A673 (cell line): ENCODE measurements at regions not wholly inside any gene's neighbourhood (a gene's known extent, or its start where the extent isn't known, plus 50 kb on each side); places are given as distances from the start of the nearest gene placed in this dataset.
A peak's percentile ranks its signal among the peaks of the same experiment; 100 is the strongest.

Experiments
- BruUV-seq: library from RNA; stranded (reverse); fragments of 400-500 nt; replicated peaks from 2 replicates; lab custom pipeline; 2021; lab: Mats Ljungman, UMichigan
- CTCF ChIA-PET: fragments of 300-600 bp; sonication (Branson Sonifier 250); formaldehyde crosslinking; loops from one replicate; lab custom pipeline; 2022; ENCODE audit warnings: antibody characterized with exemption; lab: Charles Lee
- POLR2A ChIA-PET: fragments of 300-600 bp; sonication (Branson Sonifier 250); formaldehyde crosslinking; loops from one replicate; lab custom pipeline; 2022; ENCODE audit warnings: antibody characterized with exemption; ENCODE audit not compliant: low non-redundant PET; lab: Charles Lee
- DNase-seq: peaks from one replicate; pipeline ENCODE4 v3.0.0-alpha.2; 2015; ENCODE audit warnings: low spot score
- H3K27ac ChIP-seq: fragments of 200-600 bp; sonication (generic); 2 replicates; pipeline ENCODE4 v1.5.1; 2016; ENCODE audit warnings: mixed run types, low read depth, mild to moderate bottlenecking, mixed read lengths, antibody characterized with exemption, low read length; ENCODE audit not compliant: poor library complexity, severe bottlenecking
- H3K27me3 ChIP-seq: fragments of 200-600 bp; sonication (generic); replicated peaks from 2 replicates; pipeline ENCODE4 v1.6.1; 2017; ENCODE audit warnings: mixed run types, low read depth, mild to moderate bottlenecking, mixed read lengths, antibody characterized with exemption, low read length; ENCODE audit not compliant: insufficient read depth, poor library complexity
- H3K36me3 ChIP-seq: fragments of 200-600 bp; sonication (generic); 2 replicates; pipeline ENCODE4 v1.6.1; 2016; ENCODE audit warnings: mixed run types, mild to moderate bottlenecking, mixed read lengths, antibody characterized with exemption, low read length; ENCODE audit not compliant: insufficient read depth, poor library complexity, severe bottlenecking
- H3K4me1 ChIP-seq: fragments of 200-600 bp; sonication (generic); 2 replicates; pipeline ENCODE4 v1.6.1; 2017; ENCODE audit warnings: mixed run types, mild to moderate bottlenecking, mixed read lengths, antibody characterized with exemption, low read length; ENCODE audit not compliant: insufficient read depth, poor library complexity, severe bottlenecking
- H3K4me3 ChIP-seq: fragments of 200-600 bp; sonication (generic); 2 replicates; pipeline ENCODE4 v1.5.1; 2016; ENCODE audit warnings: low read depth, mixed run types, mild to moderate bottlenecking, mixed read lengths, low read length; ENCODE audit not compliant: poor library complexity, severe bottlenecking
- H3K9me3 ChIP-seq: fragments of 200-600 bp; sonication (generic); 2 replicates; pipeline ENCODE4 v1.6.1; 2016; ENCODE audit warnings: mixed run types, low read depth, mild to moderate bottlenecking, mixed read lengths, antibody characterized with exemption, low read length; ENCODE audit not compliant: poor library complexity, severe bottlenecking
- EZH2 ChIP-seq: fragments of 200-600 bp; sonication (generic); IDR thresholded peaks from 2 replicates; pipeline ENCODE4 v1.6.1; 2017; ENCODE audit warnings: borderline replicate concordance, low read depth, mild to moderate bottlenecking, mixed read lengths, antibody characterized with exemption, low read length; ENCODE audit not compliant: poor library complexity, severe bottlenecking
- intact Hi-C: fragments of 100-400 bp; cut with micrococcal nuclease; formaldehyde crosslinking; loops from one replicate; pipeline ENCODE4 v1.10.0; 2022; ENCODE audit not compliant: unreplicated experiment
- TF ChIP-seq, protein P1 (sequence below): fragments of 300-800, 200-600 bp; sonication (generic); conservative IDR thresholded peaks from 2 replicates; pipeline ENCODE4 v1.5.1; 2017; ENCODE audit warnings: low read depth, mild to moderate bottlenecking, antibody characterized with exemption, low read length, moderate library complexity, mixed read lengths

DNA sequence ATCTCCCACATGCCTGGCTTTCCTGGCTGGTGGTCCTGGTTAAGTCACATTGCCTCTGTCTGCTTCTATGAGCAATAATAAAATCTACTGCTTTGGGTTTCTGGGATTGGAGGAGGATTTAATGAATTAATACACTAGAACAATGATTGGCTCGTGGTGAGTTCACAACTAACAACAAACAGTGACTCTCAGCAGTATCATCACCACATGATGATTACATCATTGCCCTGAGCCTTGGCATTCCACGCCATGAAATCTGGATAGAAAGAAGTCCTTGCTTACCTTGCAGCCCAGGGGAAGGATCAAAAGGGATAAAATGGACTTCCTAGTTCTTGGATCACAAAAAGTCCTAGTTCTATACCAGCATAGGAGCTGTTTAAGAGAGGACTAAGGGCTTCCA lies 1069.0 kb downstream of the VRK1 start:
- no peak overlapping the region for H3K4me3 ChIP-seq
- TF ChIP-seq, protein P1, sequence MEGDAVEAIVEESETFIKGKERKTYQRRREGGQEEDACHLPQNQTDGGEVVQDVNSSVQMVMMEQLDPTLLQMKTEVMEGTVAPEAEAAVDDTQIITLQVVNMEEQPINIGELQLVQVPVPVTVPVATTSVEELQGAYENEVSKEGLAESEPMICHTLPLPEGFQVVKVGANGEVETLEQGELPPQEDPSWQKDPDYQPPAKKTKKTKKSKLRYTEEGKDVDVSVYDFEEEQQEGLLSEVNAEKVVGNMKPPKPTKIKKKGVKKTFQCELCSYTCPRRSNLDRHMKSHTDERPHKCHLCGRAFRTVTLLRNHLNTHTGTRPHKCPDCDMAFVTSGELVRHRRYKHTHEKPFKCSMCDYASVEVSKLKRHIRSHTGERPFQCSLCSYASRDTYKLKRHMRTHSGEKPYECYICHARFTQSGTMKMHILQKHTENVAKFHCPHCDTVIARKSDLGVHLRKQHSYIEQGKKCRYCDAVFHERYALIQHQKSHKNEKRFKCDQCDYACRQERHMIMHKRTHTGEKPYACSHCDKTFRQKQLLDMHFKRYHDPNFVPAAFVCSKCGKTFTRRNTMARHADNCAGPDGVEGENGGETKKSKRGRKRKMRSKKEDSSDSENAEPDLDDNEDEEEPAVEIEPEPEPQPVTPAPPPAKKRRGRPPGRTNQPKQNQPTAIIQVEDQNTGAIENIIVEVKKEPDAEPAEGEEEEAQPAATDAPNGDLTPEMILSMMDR, result no peak
- no peak for TF ChIP-seq EZH2
- H3K4me1 ChIP-seq, result no peaks in the 10 kb centered on the region
- ChIA-PET CTCF (no interaction called here), POLR2A (no interaction called here)
- no TSS peak for BruUV-seq
- intact Hi-C loops, result no loop called here
- no peaks in the 10 kb centered on the region for H3K36me3 ChIP-seq
- no peak for DNase-seq
- no peaks in the 10 kb centered on the region for H3K27me3 ChIP-seq
- H3K27ac ChIP-seq, result no peak overlapping the region
- no peaks in the 10 kb centered on the region for H3K9me3 ChIP-seq

DNA sequence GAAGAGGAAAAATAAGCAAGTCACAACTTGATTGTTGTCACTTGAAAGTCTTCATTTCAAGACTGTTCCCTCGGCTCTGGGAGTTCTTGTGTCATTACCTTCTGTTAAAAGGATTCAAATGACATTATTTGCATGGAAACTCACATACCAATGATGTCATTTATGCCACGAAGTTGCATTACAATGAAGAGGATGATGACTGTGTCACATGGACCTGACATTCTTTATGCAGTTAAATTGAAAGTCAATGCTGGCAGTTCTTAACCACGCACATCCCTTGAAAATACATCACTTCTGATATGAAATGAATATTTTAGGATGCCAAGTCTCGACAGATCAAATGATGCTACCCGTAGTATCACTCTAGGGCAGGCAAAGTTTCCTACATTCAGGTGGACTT lies 1069.5 kb downstream of the VRK1 start:
- BruUV-seq, result no TSS peak
- H3K4me3 ChIP-seq, result no peak overlapping the region
- POLR2A ChIA-PET, result no interaction called here
- intact Hi-C loops, result no loop called here
- no peak overlapping the region for H3K27ac ChIP-seq
- no peaks in the 10 kb centered on the region for H3K9me3 ChIP-seq
- DNase-seq, result peak; percentile 19
- H3K27me3 ChIP-seq, result no peaks in the 10 kb centered on the region
- H3K36me3 ChIP-seq, result no peaks in the 10 kb centered on the region
- TF ChIP-seq, protein P1, result no peak
- TF ChIP-seq EZH2, result no peak
- H3K4me1 ChIP-seq, result no peaks in the 10 kb centered on the region
- CTCF ChIA-PET, result no interaction called here

DNA sequence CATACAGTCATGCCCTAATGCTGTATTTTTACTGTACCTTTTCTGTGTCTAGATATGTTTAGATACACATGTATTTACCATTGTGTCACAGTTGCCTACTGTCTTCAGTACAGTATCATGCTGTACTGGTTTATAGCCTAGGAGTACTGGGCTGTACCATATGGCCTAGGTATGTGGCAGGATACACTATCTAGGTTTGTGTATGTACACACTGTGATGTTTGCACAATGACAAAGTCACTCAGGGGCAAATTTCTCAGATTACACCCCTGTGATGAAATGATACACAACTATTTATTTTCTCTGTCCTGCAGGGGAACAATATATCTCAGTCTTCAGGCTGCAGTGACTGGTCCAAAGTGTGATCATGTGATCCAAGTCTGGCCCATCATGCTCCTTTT lies 1076.1 kb downstream of the VRK1 start:
- no TSS peak for BruUV-seq
- ChIA-PET CTCF (no interaction called here), POLR2A (no interaction called here)

More for the DNA sequence above, 1076.1 kb downstream of the VRK1 start:
- H3K27ac ChIP-seq, result no peak overlapping the region
- H3K4me3 ChIP-seq, result no peak overlapping the region
- no peaks in the 10 kb centered on the region for H3K9me3 ChIP-seq
- no peaks in the 10 kb centered on the region for H3K4me1 ChIP-seq
- H3K36me3 ChIP-seq, result no peaks in the 10 kb centered on the region
- no peak for DNase-seq
- TF ChIP-seq, protein P1, result no peak
- no peak for TF ChIP-seq EZH2
- no peaks in the 10 kb centered on the region for H3K27me3 ChIP-seq
- intact Hi-C loops, result no loop called here
